H9 (cell line): ENCODE measurements at regions not wholly inside any gene's neighbourhood (a gene's known extent, or its start where the extent isn't known, plus 50 kb on each side); places are given as distances from the start of the nearest gene placed in this dataset.

Experiments
- DNase-seq: peaks from one replicate; pipeline ENCODE4 v3.0.0-alpha.2; 2017
- H2AFZ ChIP-seq: one replicate; pipeline ENCODE4 v1.6.1; 2013; ENCODE audit warnings: mild to moderate bottlenecking, low read length, control low read depth, moderate library complexity
- H2AK5ac ChIP-seq: 2 replicates; pipeline ENCODE4 v1.6.1; 2013; ENCODE audit warnings: low read length, control low read depth, mixed read lengths; ENCODE audit not compliant: insufficient read length
- H2BK120ac ChIP-seq: one replicate; pipeline ENCODE4 v1.6.1; 2013; ENCODE audit warnings: low read depth, mild to moderate bottlenecking, low read length, control low read depth, inconsistent platforms; ENCODE audit not compliant: poor library complexity, severe bottlenecking
- H2BK12ac ChIP-seq: 2 replicates; pipeline ENCODE4 v1.6.1; 2013; ENCODE audit warnings: low read length, control low read depth, mixed read lengths, low read depth; ENCODE audit not compliant: insufficient read length
- H2BK15ac ChIP-seq: 2 replicates; pipeline ENCODE4 v1.6.1; 2013; ENCODE audit warnings: low read depth, low read length, control low read depth
- H2BK20ac ChIP-seq: one replicate; pipeline ENCODE4 v1.6.1; 2013; ENCODE audit warnings: low read depth, mild to moderate bottlenecking, low read length, control low read depth, inconsistent platforms; ENCODE audit not compliant: poor library complexity, severe bottlenecking
- H2BK5ac ChIP-seq: 2 replicates; pipeline ENCODE4 v1.6.1; 2013; ENCODE audit warnings: low read length, control low read depth, mixed read lengths; ENCODE audit not compliant: insufficient read length
- H3K14ac ChIP-seq: 2 replicates; pipeline ENCODE4 v1.6.1; 2013; ENCODE audit warnings: low read length, control low read depth; ENCODE audit not compliant: insufficient read depth
- H3K18ac ChIP-seq: 2 replicates; pipeline ENCODE4 v1.6.1; 2013; ENCODE audit warnings: low read depth, mild to moderate bottlenecking, mixed read lengths, low read length, control low read depth; ENCODE audit not compliant: insufficient read length
- H3K23ac ChIP-seq: 2 replicates; pipeline ENCODE4 v1.6.1; 2013; ENCODE audit warnings: low read length, control low read depth, mixed read lengths, low read depth; ENCODE audit not compliant: insufficient read length
- H3K23me2 ChIP-seq: 2 replicates; pipeline ENCODE4 v1.6.1; 2013; ENCODE audit warnings: low read depth, mild to moderate bottlenecking, mixed read lengths, low read length, control low read depth; ENCODE audit not compliant: insufficient read length, poor library complexity, severe bottlenecking
- H3K27ac ChIP-seq: 2 replicates; pipeline ENCODE4 v1.5.1; 2013; ENCODE audit warnings: low read length, control low read depth, mixed read lengths, low read depth; ENCODE audit not compliant: insufficient read length
- H3K27me3 ChIP-seq: 2 replicates; pipeline ENCODE4 v1.6.1; 2013; ENCODE audit warnings: low read length, control low read depth, inconsistent platforms; ENCODE audit not compliant: insufficient read depth
- H3K4ac ChIP-seq: 2 replicates; pipeline ENCODE4 v1.6.1; 2013; ENCODE audit warnings: low read depth, mild to moderate bottlenecking, control low read depth, inconsistent platforms, low read length, moderate library complexity
- H3K4me1 ChIP-seq: 2 replicates; pipeline ENCODE4 v1.6.1; 2013; ENCODE audit warnings: low read length, control low read depth, inconsistent platforms; ENCODE audit not compliant: insufficient read depth
- H3K4me2 ChIP-seq: 2 replicates; pipeline ENCODE4 v1.6.1; 2013; ENCODE audit warnings: low read length, control low read depth, mixed read lengths; ENCODE audit not compliant: insufficient read length, insufficient read depth
- H3K56ac ChIP-seq: 2 replicates; pipeline ENCODE4 v1.6.1; 2013; ENCODE audit warnings: low read depth, mild to moderate bottlenecking, mixed read lengths, low read length, control low read depth; ENCODE audit not compliant: insufficient read length
- H3K79me1 ChIP-seq: 2 replicates; pipeline ENCODE4 v1.6.1; 2013; ENCODE audit warnings: low read depth, mild to moderate bottlenecking, moderate library complexity, low read length, control low read depth, inconsistent platforms; ENCODE audit not compliant: insufficient read depth, poor library complexity, severe bottlenecking
- H3K79me2 ChIP-seq: 2 replicates; pipeline ENCODE4 v1.6.1; 2013; ENCODE audit warnings: low read length, control low read depth, inconsistent platforms; ENCODE audit not compliant: insufficient read depth
- H3K9ac ChIP-seq: 2 replicates; pipeline ENCODE4 v1.6.1; 2013; ENCODE audit warnings: low read length, control low read depth, mixed read lengths; ENCODE audit not compliant: insufficient read length; ENCODE audit errors: extremely low read depth
- H3K9me3 ChIP-seq: one replicate; pipeline ENCODE4 v1.6.1; 2013; ENCODE audit warnings: low read depth, low read length, inconsistent platforms; ENCODE audit not compliant: control insufficient read depth
- H3T11ph ChIP-seq: one replicate; pipeline ENCODE4 v1.6.1; 2013; ENCODE audit warnings: mild to moderate bottlenecking, low read length, control low read depth, inconsistent platforms
- H4K20me1 ChIP-seq: one replicate; pipeline ENCODE4 v1.6.1; 2013; ENCODE audit not compliant: control insufficient read depth, insufficient read length, insufficient read depth
- H4K5ac ChIP-seq: 2 replicates; pipeline ENCODE4 v1.6.1; 2013; ENCODE audit warnings: low read depth, mild to moderate bottlenecking, mixed read lengths, low read length, control low read depth; ENCODE audit not compliant: insufficient read length
- H4K8ac ChIP-seq: replicated peaks from 2 replicates; pipeline ENCODE4 v1.6.1; 2013; ENCODE audit warnings: low read length, control low read depth, mixed read lengths, low read depth; ENCODE audit not compliant: insufficient read length
- H4K91ac ChIP-seq: 2 replicates; pipeline ENCODE4 v1.6.1; 2013; ENCODE audit warnings: low read depth, mild to moderate bottlenecking, moderate library complexity, mixed read lengths, low read length, control low read depth; ENCODE audit not compliant: insufficient read length
- H3K27ac Mint-ChIP-seq, 3 experiments: 2 replicates in 2 of 3; 3 replicates in 1 of 3; pipeline ENCODE4 v1.8.0; 2020 to 2021; ENCODE audit warnings: mixed read lengths in 3 of 3, mild to moderate bottlenecking in 1 of 3, moderate library complexity in 1 of 3
- H3K27me3 Mint-ChIP-seq: 2 replicates; pipeline ENCODE4 v1.8.0; 2021; ENCODE audit warnings: low read depth, mild to moderate bottlenecking, moderate library complexity, mixed read lengths
- H3K36me3 Mint-ChIP-seq, 3 experiments: 2 replicates in 2 of 3; 3 replicates in 1 of 3; pipeline ENCODE4 v1.8.0; 2020 to 2021; ENCODE audit warnings: low read depth in 3 of 3, mixed read lengths in 3 of 3; ENCODE audit not compliant: insufficient read depth in 1 of 3
- H3K4me1 Mint-ChIP-seq, 2 experiments: 2 replicates each; pipeline ENCODE4 v1.8.0; 2020; ENCODE audit warnings: mixed read lengths in 2 of 2
- H3K4me3 Mint-ChIP-seq, 2 experiments: 2 replicates in 1 of 2; 3 replicates in 1 of 2; pipeline ENCODE4 v1.8.0; 2020 to 2021; ENCODE audit warnings: mild to moderate bottlenecking in 2 of 2, mixed read lengths in 2 of 2, moderate library complexity in 1 of 2
- H3K9me3 Mint-ChIP-seq, 2 experiments: 2 replicates in 1 of 2; 3 replicates in 1 of 2; pipeline ENCODE4 v1.8.0; 2020; ENCODE audit warnings: mild to moderate bottlenecking in 2 of 2, mixed read lengths in 2 of 2, moderate library complexity in 1 of 2
- WGBS: extraction: QIAGEN DNeasy Blood & Tissue Kit; methylation state at CpG from one replicate; pipeline ENCODE4 v1.1.7; 2013; ENCODE audit warnings: missing lambda C conversion rate, low lambda C conversion rate, mixed read lengths; ENCODE audit not compliant: insufficient read length; ENCODE audit errors: extremely low coverage; 5-methylcytosine and 5-hydroxymethylcytosine counted together
- TF ChIP-seq, protein P1 (sequence below): fragments of 200-600 bp; sonication (generic); conservative IDR thresholded peaks from 3 replicates; pipeline ENCODE4 v1.8.0; 2021; ENCODE audit warnings: antibody characterized with exemption, mild to moderate bottlenecking

DNA sequence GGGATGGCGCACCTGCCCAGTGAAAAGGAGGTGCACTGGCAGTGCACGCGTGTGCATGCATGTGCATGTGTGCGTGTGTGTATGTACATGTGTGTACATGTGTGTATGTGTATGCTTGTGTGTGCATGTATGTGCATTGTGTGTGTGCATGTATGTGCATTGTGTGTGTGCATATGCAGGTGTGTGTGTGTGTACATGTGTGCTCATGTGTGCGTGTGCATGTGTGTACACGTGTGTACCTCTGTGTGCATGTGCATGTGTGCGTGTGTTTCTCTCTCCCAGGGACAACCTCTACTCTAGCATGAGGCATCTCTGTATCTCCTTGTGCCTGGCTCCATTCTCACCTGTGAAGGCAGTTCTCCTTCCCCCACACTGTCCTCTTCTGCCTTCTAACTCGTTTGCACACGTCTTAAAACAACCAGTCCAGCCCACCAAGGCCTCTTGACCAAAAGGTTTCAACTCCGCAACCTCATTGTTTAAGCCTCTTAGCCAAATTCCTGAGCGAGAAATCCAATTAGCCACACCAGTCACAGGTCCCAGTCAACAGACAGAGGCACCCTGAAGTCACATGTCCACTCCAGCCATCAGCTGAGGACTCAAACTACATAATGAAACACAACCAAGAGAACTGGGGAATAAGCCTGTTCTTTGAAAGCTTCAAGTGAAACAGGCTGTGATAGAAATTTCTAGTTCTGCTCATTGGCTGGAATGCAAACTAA, 103.5 kb upstream of the PTPRT start:
- no peak overlapping the region for H2BK20ac ChIP-seq
- no peak overlapping the region for H2BK120ac ChIP-seq
- no peak overlapping the region for H3K56ac ChIP-seq
- no peak overlapping the region for H2AFZ ChIP-seq
- H3K23ac ChIP-seq, result no peak overlapping the region
- H2AK5ac ChIP-seq, result no peak overlapping the region
- H3K9me3 ChIP-seq, result no peaks in the 10 kb centered on the region
- H3K27ac ChIP-seq, result no peak overlapping the region
- no peak overlapping the region for H2BK15ac ChIP-seq
- peaks cover 25 to 30% of the 10 kb centered on the region in 2 experiments for H3K4me1 Mint-ChIP-seq
- no peak overlapping the region for H4K8ac ChIP-seq
- no CpG with 5 or more reads among the region's 11 CpGs for WGBS
- H3K79me1 ChIP-seq, result no peaks in the 10 kb centered on the region
- H4K20me1 ChIP-seq, result no peaks in the 10 kb centered on the region
- H3K9ac ChIP-seq, result no peak overlapping the region
- H3K14ac ChIP-seq, result no peak overlapping the region
- no peak overlapping the region; a peak in 1 of 5 replicates for H3K4me3 Mint-ChIP-seq
- H3K79me2 ChIP-seq, result no peaks in the 10 kb centered on the region
- no peaks in the 10 kb centered on the region for H3K4me1 ChIP-seq
- DNase-seq, result no peak
- H3K23me2 ChIP-seq, result no peaks in the 10 kb centered on the region
- H2BK5ac ChIP-seq, result no peak overlapping the region
- H3T11ph ChIP-seq, result no peak overlapping the region
- H3K9me3 Mint-ChIP-seq, result peaks cover 10 to 13% of the 10 kb centered on the region in 2 experiments
- H3K36me3 Mint-ChIP-seq, result peaks cover 2 to 6% (median 4%) of the 10 kb centered on the region in 3 experiments; a peak in 4 of 7 replicates
- no peaks in the 10 kb centered on the region for H3K27me3 ChIP-seq
- TF ChIP-seq, protein P1, sequence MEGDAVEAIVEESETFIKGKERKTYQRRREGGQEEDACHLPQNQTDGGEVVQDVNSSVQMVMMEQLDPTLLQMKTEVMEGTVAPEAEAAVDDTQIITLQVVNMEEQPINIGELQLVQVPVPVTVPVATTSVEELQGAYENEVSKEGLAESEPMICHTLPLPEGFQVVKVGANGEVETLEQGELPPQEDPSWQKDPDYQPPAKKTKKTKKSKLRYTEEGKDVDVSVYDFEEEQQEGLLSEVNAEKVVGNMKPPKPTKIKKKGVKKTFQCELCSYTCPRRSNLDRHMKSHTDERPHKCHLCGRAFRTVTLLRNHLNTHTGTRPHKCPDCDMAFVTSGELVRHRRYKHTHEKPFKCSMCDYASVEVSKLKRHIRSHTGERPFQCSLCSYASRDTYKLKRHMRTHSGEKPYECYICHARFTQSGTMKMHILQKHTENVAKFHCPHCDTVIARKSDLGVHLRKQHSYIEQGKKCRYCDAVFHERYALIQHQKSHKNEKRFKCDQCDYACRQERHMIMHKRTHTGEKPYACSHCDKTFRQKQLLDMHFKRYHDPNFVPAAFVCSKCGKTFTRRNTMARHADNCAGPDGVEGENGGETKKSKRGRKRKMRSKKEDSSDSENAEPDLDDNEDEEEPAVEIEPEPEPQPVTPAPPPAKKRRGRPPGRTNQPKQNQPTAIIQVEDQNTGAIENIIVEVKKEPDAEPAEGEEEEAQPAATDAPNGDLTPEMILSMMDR, result no peak
- no peak overlapping the region for H3K4me2 ChIP-seq
- H3K18ac ChIP-seq, result no peak overlapping the region
- no peak overlapping the region for H4K91ac ChIP-seq
- no peak overlapping the region for H2BK12ac ChIP-seq
- H4K5ac ChIP-seq, result no peak overlapping the region
- no peak overlapping the region for H3K4ac ChIP-seq
- H3K27ac Mint-ChIP-seq, result peak overlapping the region in 2 of 3 experiments; percentile 5 to 59; a peak in 2 of 7 replicates
- no peaks in the 10 kb centered on the region; the same call in 1 of the 2 replicates for H3K27me3 Mint-ChIP-seq
